ENCODE measurements at regions not wholly inside any gene's neighbourhood (a gene's known extent, or its start where the extent isn't known, plus 50 kb on each side); places are given as distances from the start of the nearest gene placed in this dataset.

- no peak for TF ChIP-seq REST (IDR thresholded peaks at IDR 0.05; ENCODE audit: unreplicated experiment)
Measured at GRCh38 chr12:23004473-23005020, 379.6 kb downstream of the ETNK1 start (continued).

- ATAC-seq (no peak), DNase-seq (ENCODE audit: low spot score) (no peak)
- H3F3A ChIP-seq (replicated peaks; ENCODE audit: low read depth), result no peaks in the 10 kb centered on the region
- peaks cover 4% of the 10 kb centered on the region; the same call in 2 of the 3 replicates for H3K36me3 Mint-ChIP-seq (ENCODE audit: low read depth)
- H3K4me1 Mint-ChIP-seq, result no peaks in the 10 kb centered on the region
- H3K4me3 ChIP-seq, result no peak overlapping the region
- no peaks in the 10 kb centered on the region for H3K79me2 ChIP-seq (replicated peaks; ENCODE audit: insufficient read depth)
- peaks cover 3% of the 10 kb centered on the region for H3K9me3 Mint-ChIP-seq
- H3K4me1 ChIP-seq (ENCODE audit: insufficient read depth), result no peaks in the 10 kb centered on the region
- H3K4me2 ChIP-seq, result no peak overlapping the region
- H3K27ac ChIP-seq (ENCODE audit: low read depth), result no peak overlapping the region
- no peak overlapping the region for H3K27ac Mint-ChIP-seq
- no peak overlapping the region for H3K4me3 Mint-ChIP-seq
- H3K27me3 Mint-ChIP-seq (ENCODE audit: insufficient read depth, low read depth, poor library complexity), result peaks cover 1% of the 10 kb centered on the region
- H3K27me3 ChIP-seq (ENCODE audit: insufficient read depth), result no peaks in the 10 kb centered on the region
- H4K20me1 ChIP-seq (replicated peaks; ENCODE audit: insufficient read depth), result no peaks in the 10 kb centered on the region
- H3K36me3 ChIP-seq (ENCODE audit: insufficient read depth), result no peaks in the 10 kb centered on the region
- peaks cover 4% of the 10 kb centered on the region; the same call in 1 of the 2 replicates for H3K9me2 ChIP-seq (ENCODE audit: insufficient read depth)
- no peak overlapping the region for H2AFZ ChIP-seq
- TF ChIP-seq STAT1 (IDR thresholded peaks at IDR 0.05; ENCODE audit: unreplicated experiment) (no peak), NANOG (IDR thresholded peaks at IDR 0.05; ENCODE audit: borderline replicate concordance) (no peak), CREB1 (CRISPR knock-in tag; IDR thresholded peaks at IDR 0.05; ENCODE audit: low read depth) (no peak), CTCF (conservative IDR thresholded peaks at IDR 0.05; ENCODE audit: low read depth in 2 of 2) (no peak), EZH2 (IDR thresholded peaks at IDR 0.05; ENCODE audit: low read depth, unreplicated experiment) (no peak), ETS1 (IDR thresholded peaks at IDR 0.05) (no peak), POLR2AphosphoS5 (IDR thresholded peaks at IDR 0.05; ENCODE audit: low read depth) (no peak), JUNB (IDR thresholded peaks at IDR 0.05; ENCODE audit: unreplicated experiment) (no peak), REST (IDR thresholded peaks at IDR 0.05; ENCODE audit: unreplicated experiment) (no peak), ZNF114 (CRISPR knock-in tag; IDR thresholded peaks at IDR 0.05) (no peak)
Measured at GRCh38 chr12:23005387-23005786, 380.4 kb downstream of the ETNK1 start.

Data from GM23338 (cell line).